Hepatocyte (in vitro differentiated cells): ENCODE measurements at regions not wholly inside any gene's neighbourhood (a gene's known extent, or its start where the extent isn't known, plus 50 kb on each side); places are given as distances from the start of the nearest gene placed in this dataset.
A peak's percentile ranks its signal among the peaks of the same experiment; 100 is the strongest.

Experiments used
- DNase-seq: peaks from one replicate; pipeline ENCODE4 v3.0.0-alpha.2; 2016; ENCODE audit warnings: low spot score
- H2AFZ ChIP-seq: fragments of 200-600 bp; sonication (generic); 2 replicates; pipeline ENCODE4 v1.6.0; 2016; ENCODE audit warnings: antibody characterized with exemption, mild to moderate bottlenecking
- H3K27ac ChIP-seq: fragments of 200-600 bp; sonication (generic); 2 replicates; pipeline ENCODE4 v1.5.1; 2016; ENCODE audit warnings: mild to moderate bottlenecking
- H3K27me3 ChIP-seq: fragments of 200-600 bp; sonication (generic); 2 replicates; pipeline ENCODE4 v1.6.1; 2016
- H3K36me3 ChIP-seq: fragments of 200-600 bp; sonication (generic); replicated peaks from 2 replicates; pipeline ENCODE4 v1.5.1; 2016; ENCODE audit warnings: low read depth; ENCODE audit not compliant: insufficient read depth
- H3K4me1 ChIP-seq: fragments of 200-600 bp; sonication (generic); 2 replicates; pipeline ENCODE4 v1.5.1; 2016; ENCODE audit warnings: mild to moderate bottlenecking, moderate library complexity; ENCODE audit not compliant: insufficient read depth
- H3K4me2 ChIP-seq: fragments of 200-600 bp; sonication (generic); 2 replicates; pipeline ENCODE4 v1.6.0; 2016
- H3K4me3 ChIP-seq: fragments of 200-600 bp; sonication (generic); 2 replicates; pipeline ENCODE4 v1.5.1; 2016; ENCODE audit warnings: mild to moderate bottlenecking
- H3K79me2 ChIP-seq: fragments of 200-600 bp; sonication (generic); 2 replicates; pipeline ENCODE4 v1.6.0; 2017; ENCODE audit warnings: mild to moderate bottlenecking
- H3K9me2 ChIP-seq: fragments of 200-600 bp; sonication (generic); replicated peaks from 2 replicates; pipeline ENCODE4 v1.6.0; 2017; ENCODE audit warnings: mild to moderate bottlenecking; ENCODE audit not compliant: insufficient read depth
- H3K9me3 ChIP-seq: fragments of 200-600 bp; sonication (generic); 2 replicates; pipeline ENCODE4 v1.5.1; 2016; ENCODE audit warnings: low read depth, mild to moderate bottlenecking
- H4K20me1 ChIP-seq: fragments of 200-600 bp; sonication (generic); 2 replicates; pipeline ENCODE4 v1.6.0; 2016; ENCODE audit warnings: mild to moderate bottlenecking; ENCODE audit not compliant: insufficient read depth, poor library complexity, severe bottlenecking
- CTCF ChIP-seq: fragments of 200-600 bp; sonication (generic); IDR thresholded peaks from 2 replicates; pipeline ENCODE4 v1.5.1; 2016; ENCODE audit warnings: antibody characterized with exemption, mild to moderate bottlenecking; ENCODE audit not compliant: poor library complexity
- EZH2 ChIP-seq: fragments of 200-600 bp; sonication (generic); IDR thresholded peaks from 2 replicates; pipeline ENCODE4 v1.6.1; 2016; ENCODE audit warnings: antibody characterized with exemption, mild to moderate bottlenecking, borderline replicate concordance
- EZH2phosphoT487 ChIP-seq: fragments of 200-600 bp; sonication (generic); IDR thresholded peaks from one replicate; pipeline ENCODE4 v1.6.1; 2018; ENCODE audit warnings: antibody characterized with exemption, mild to moderate bottlenecking, low read depth, moderate library complexity; ENCODE audit not compliant: unreplicated experiment, severe bottlenecking
- WGBS: methylation state at CpG from one replicate; pipeline ENCODE4 v1.1.6; 2016; ENCODE audit warnings: low lambda C conversion rate; ENCODE audit errors: missing lambda C conversion rate; 5-methylcytosine and 5-hydroxymethylcytosine counted together

- H3K27ac ChIP-seq = peak overlapping the region; percentile 62
- H3K4me1 ChIP-seq = no peaks in the 10 kb centered on the region
- DNase-seq = peak; percentile 74
- no peaks in the 10 kb centered on the region for H3K27me3 ChIP-seq
- no peaks in the 10 kb centered on the region for H4K20me1 ChIP-seq
- H3K79me2 ChIP-seq = no peaks in the 10 kb centered on the region
- WGBS = 45% methylated on average over 5 of the region's 5 CpGs
- H3K4me2 ChIP-seq = no peak overlapping the region
- no peak for TF ChIP-seq EZH2
- TF ChIP-seq CTCF = no peak
- H2AFZ ChIP-seq = no peak overlapping the region
- H3K4me3 ChIP-seq = no peak overlapping the region
- H3K36me3 ChIP-seq = no peaks in the 10 kb centered on the region
- H3K9me3 ChIP-seq = no peaks in the 10 kb centered on the region
- H3K9me2 ChIP-seq = no peaks in the 10 kb centered on the region
These were observed 248.8 kb downstream of the RAB38 start for GRCh38 chr11:87926250-87926970.

- Histone ChIP-seq H3K9me3 (no peaks in the 10 kb centered on the region), H3K27me3 (no peaks in the 10 kb centered on the region), H3K27ac (no peak overlapping the region), H3K36me3 (no peaks in the 10 kb centered on the region), H3K4me3 (no peak overlapping the region), H3K9me2 (no peaks in the 10 kb centered on the region), H3K4me1 (no peaks in the 10 kb centered on the region), H2AFZ (no peak overlapping the region), H4K20me1 (no peaks in the 10 kb centered on the region), H3K79me2 (no peaks in the 10 kb centered on the region), H3K4me2 (no peak overlapping the region)
- no peak for DNase-seq
- TF ChIP-seq CTCF (no peak), EZH2 (no peak), EZH2phosphoT487 (no peak)
- WGBS = 51% methylated on average over 1 of the region's 1 CpG
These were observed 251.1 kb downstream of the RAB38 start for GRCh38 chr11:87924125-87924524.

- Histone ChIP-seq H3K9me2 (no peaks in the 10 kb centered on the region), H3K27me3 (no peaks in the 10 kb centered on the region), H3K4me3 (no peak overlapping the region), H3K79me2 (no peaks in the 10 kb centered on the region), H3K4me2 (no peak overlapping the region), H3K36me3 (no peaks in the 10 kb centered on the region), H4K20me1 (no peaks in the 10 kb centered on the region), H3K9me3 (no peaks in the 10 kb centered on the region), H3K4me1 (no peaks in the 10 kb centered on the region), H3K27ac (no peak overlapping the region), H2AFZ (no peak overlapping the region)
- no peak for DNase-seq
- TF ChIP-seq CTCF (no peak), EZH2phosphoT487 (no peak), EZH2 (no peak)
- WGBS = 95% methylated on average over 3 of the region's 3 CpGs
These were observed 258.1 kb downstream of the RAB38 start for GRCh38 chr11:87917111-87917510.

GRCh38 chr11:87909178-87909577, 266.1 kb downstream of the RAB38 start:
- 77% methylated on average over 2 of the region's 2 CpGs for WGBS
- TF ChIP-seq EZH2phosphoT487 (no peak), CTCF (no peak), EZH2 (no peak)
- Histone ChIP-seq H3K4me2 (no peak overlapping the region), H4K20me1 (no peaks in the 10 kb centered on the region), H3K4me1 (no peaks in the 10 kb centered on the region), H3K36me3 (no peaks in the 10 kb centered on the region), H3K79me2 (no peaks in the 10 kb centered on the region), H3K27ac (no peak overlapping the region), H3K27me3 (no peaks in the 10 kb centered on the region), H3K4me3 (no peak overlapping the region), H2AFZ (no peak overlapping the region), H3K9me2 (no peaks in the 10 kb centered on the region), H3K9me3 (no peaks in the 10 kb centered on the region)
- DNase-seq = no peak
